Naive thymus-derived CD4-positive, alpha-beta T cell (primary cell): ENCODE measurements at regions not wholly inside any gene's neighbourhood (a gene's known extent, or its start where the extent isn't known, plus 50 kb on each side); places are given as distances from the start of the nearest gene placed in this dataset.

Experiments
- ATAC-seq: fragments of 150-1000 bp; cut with Tn5 transposase; 2 replicates; pipeline ENCODE4 v1.10.0; 2021; ENCODE audit warnings: mild to moderate bottlenecking, moderate library complexity
- CTCF ChIA-PET: fragments of 350-600 bp; sonication (Branson Sonifier 250); formaldehyde crosslinking; loops from one replicate; lab custom pipeline; 2021; ENCODE audit warnings: antibody characterized with exemption; lab: Charles Lee
- POLR2A ChIA-PET: fragments of 350-600 bp; sonication (Branson Sonifier 250); formaldehyde crosslinking; loops from one replicate; lab custom pipeline; 2021; ENCODE audit warnings: antibody characterized with exemption, inconsistent platforms; lab: Charles Lee
- DNase-seq, 9 donors: peaks; one replicate each; pipeline versions ENCODE4 v3.0.0 to v3.0.0-alpha.2; 2020 to 2022; ENCODE audit warnings: mixed read lengths in 1 of 9
- H3K27ac ChIP-seq: one replicate; pipeline ENCODE4 v1.7.0; 2013; ENCODE audit warnings: mild to moderate bottlenecking, low read depth, low read length, moderate library complexity
- H3K27me3 ChIP-seq, 2 donors: one replicate each; pipeline ENCODE4 v1.7.0; 2013; ENCODE audit warnings: low read length in 2 of 2, mild to moderate bottlenecking in 2 of 2, moderate library complexity in 2 of 2; ENCODE audit not compliant: control insufficient read depth in 2 of 2, insufficient read depth in 2 of 2
- H3K36me3 ChIP-seq, 3 experiments: 1 replicate in 2 of 3; 2 replicates in 1 of 3; pipeline ENCODE4 v1.7.0; 2013; ENCODE audit warnings: low read length in 3 of 3, mild to moderate bottlenecking in 3 of 3, moderate library complexity in 1 of 3; ENCODE audit not compliant: insufficient read depth in 3 of 3, control insufficient read depth in 2 of 3
- H3K4me1 ChIP-seq, 2 donors: one replicate each; pipeline ENCODE4 v1.7.0; 2013; ENCODE audit warnings: low read length in 2 of 2, mild to moderate bottlenecking in 2 of 2, moderate library complexity in 1 of 2; ENCODE audit not compliant: control insufficient read depth in 2 of 2, insufficient read depth in 2 of 2
- H3K4me3 ChIP-seq: 2 replicates; pipeline ENCODE4 v1.7.0; 2013; ENCODE audit warnings: mild to moderate bottlenecking, low read length
- H3K9me3 ChIP-seq, 3 experiments: 1 replicate in 2 of 3; 2 replicates in 1 of 3; pipeline ENCODE4 v1.7.0; 2013; ENCODE audit warnings: low read length in 3 of 3; ENCODE audit not compliant: control insufficient read depth in 2 of 3
- H3K27ac Mint-ChIP-seq, 9 donors: one replicate each; pipeline ENCODE4 v1.8.0; 2020 to 2022; ENCODE audit warnings: mixed read lengths in 9 of 9, mild to moderate bottlenecking in 8 of 9, moderate library complexity in 5 of 9, inconsistent platforms in 2 of 9
- H3K27me3 Mint-ChIP-seq, 5 donors: one replicate each; pipeline ENCODE4 v1.8.0; 2021 to 2022; ENCODE audit warnings: mixed read lengths in 5 of 5, mild to moderate bottlenecking in 1 of 5
- H3K36me3 Mint-ChIP-seq, 5 donors: one replicate each; pipeline ENCODE4 v1.8.0; 2020 to 2022; ENCODE audit warnings: mixed read lengths in 5 of 5, mild to moderate bottlenecking in 3 of 5, inconsistent platforms in 1 of 5
- H3K4me1 Mint-ChIP-seq, 7 donors: one replicate each; pipeline ENCODE4 v1.8.0; 2020 to 2022; ENCODE audit warnings: mixed read lengths in 7 of 7, mild to moderate bottlenecking in 3 of 7, inconsistent platforms in 1 of 7
- H3K4me3 Mint-ChIP-seq, 10 donors: one replicate each; pipeline ENCODE4 v1.8.0; 2020 to 2022; ENCODE audit warnings: mild to moderate bottlenecking in 10 of 10, mixed read lengths in 10 of 10, moderate library complexity in 6 of 10, inconsistent platforms in 2 of 10
- H3K9me3 Mint-ChIP-seq, 11 donors: one replicate each; pipeline ENCODE4 v1.8.0; 2020 to 2022; ENCODE audit warnings: mixed read lengths in 11 of 11, mild to moderate bottlenecking in 4 of 11, inconsistent platforms in 1 of 11, moderate library complexity in 1 of 11
- intact Hi-C, 2 donors: fragments of 100-400 bp; cut with micrococcal nuclease; formaldehyde crosslinking; loops; one replicate each; pipeline ENCODE4 v1.15.1; 2023

DNA sequence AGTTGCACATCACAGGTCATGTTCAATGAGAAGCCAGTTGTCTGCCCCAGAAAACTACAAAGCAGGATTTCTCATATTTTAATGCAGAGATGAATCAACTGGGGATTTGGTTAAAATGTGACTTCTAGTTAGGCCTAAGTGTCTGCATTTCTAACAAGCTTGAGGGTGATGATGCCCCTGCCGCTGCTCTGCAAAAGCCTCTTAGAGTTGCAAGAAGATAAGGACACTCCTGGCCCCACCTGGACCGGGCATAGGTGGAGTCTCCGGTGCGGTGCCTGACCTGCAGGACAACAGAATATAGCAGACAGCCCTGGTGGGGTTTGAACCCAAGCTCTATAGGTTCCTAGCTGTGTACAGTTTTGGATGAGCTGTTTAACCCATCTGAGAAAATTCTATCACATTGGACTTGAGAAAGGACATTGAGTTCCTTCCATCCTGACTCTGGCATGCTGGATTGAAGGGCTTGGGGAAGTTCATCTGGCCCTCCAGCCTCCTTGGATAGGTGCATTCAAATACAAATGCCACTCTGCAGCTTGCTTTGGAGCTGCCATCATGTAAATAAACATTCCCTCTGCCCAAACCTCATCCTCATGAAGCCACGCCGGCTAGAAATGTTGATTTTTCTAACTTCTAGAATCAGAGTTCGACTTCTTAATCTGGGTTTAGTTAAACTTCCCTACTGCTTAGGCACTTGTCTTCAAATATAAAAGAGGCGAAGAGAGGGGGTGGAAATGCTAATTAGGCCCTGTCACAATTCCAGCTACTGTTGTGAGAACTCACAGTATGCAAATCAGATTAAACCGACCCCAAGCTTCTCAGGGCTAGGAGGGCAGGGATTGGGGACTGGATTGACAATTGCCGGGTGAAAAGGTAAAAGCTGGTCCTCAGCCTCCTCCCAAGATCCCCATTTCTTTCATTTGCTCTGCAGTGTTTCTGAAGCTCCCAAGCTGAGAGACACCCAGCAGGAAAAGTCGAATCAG lies 1225.6 kb downstream of the VRK1 start:
- no peak overlapping the region for H3K4me3 Mint-ChIP-seq
- peaks cover 0 to 3% (median 0%) of the 10 kb centered on the region in 5 donors for H3K27me3 Mint-ChIP-seq
- no peak for DNase-seq
- ATAC-seq = no peak
- CTCF ChIA-PET = interaction anchor here (0.9 to 1.7 kb wide), 2 partner anchors 45 to 223 kb away, joined by 3 to 4 read pairs; no protein-coding TSS in a partner anchor
- Histone ChIP-seq H3K4me3 (no peak overlapping the region), H3K4me1 (peaks cover 0 to 29% of the 10 kb centered on the region in 2 donors), H3K27me3 (no peaks in the 10 kb centered on the region), H3K36me3 (no peaks in the 10 kb centered on the region), H3K9me3 (no peaks in the 10 kb centered on the region), H3K27ac (no peak overlapping the region)
- H3K9me3 Mint-ChIP-seq = peaks cover 0 to 9% (median 0%) of the 10 kb centered on the region in 11 donors
- peaks cover 11 to 54% (median 32%) of the 10 kb centered on the region in 7 donors for H3K4me1 Mint-ChIP-seq
- intact Hi-C loops = no loop called here
- POLR2A ChIA-PET = interaction anchor here (0.6 to 1.3 kb wide), 3 partner anchors 10 to 314 kb away, joined by 3 read pairs; no protein-coding TSS in a partner anchor
- peaks cover 0 to 6% (median 0%) of the 10 kb centered on the region in 5 donors for H3K36me3 Mint-ChIP-seq
- H3K27ac Mint-ChIP-seq = peak overlapping the region in 1 of 9 donors; percentile 31

DNA sequence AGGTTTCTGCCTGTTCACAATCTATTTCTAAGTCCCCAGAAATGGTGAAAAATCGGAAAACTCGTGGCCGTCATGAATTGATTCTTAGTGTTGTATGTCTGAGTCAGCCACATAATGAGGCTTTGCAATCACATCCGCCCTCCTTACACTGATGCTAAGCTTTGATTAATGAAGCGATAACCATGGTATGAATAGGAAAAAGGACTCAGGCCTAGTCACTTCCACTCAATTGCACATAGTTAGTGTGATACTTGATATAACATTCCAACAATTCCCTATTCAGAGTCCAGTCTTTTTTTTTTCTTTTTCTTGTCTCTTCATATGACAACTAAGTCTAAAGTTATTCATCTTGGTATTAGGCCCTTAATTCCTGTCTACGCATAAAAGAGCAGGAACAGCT lies 1231.0 kb downstream of the VRK1 start:
- H3K9me3 ChIP-seq = no peaks in the 10 kb centered on the region
- H3K27me3 Mint-ChIP-seq = peaks cover 0 to 3% (median 0%) of the 10 kb centered on the region in 5 donors
- H3K4me3 ChIP-seq = no peak overlapping the region
- peaks cover 0 to 18% (median 5%) of the 10 kb centered on the region in 7 donors for H3K4me1 Mint-ChIP-seq
- H3K27ac ChIP-seq = no peak overlapping the region
- no peaks in the 10 kb centered on the region for H3K36me3 ChIP-seq
- ATAC-seq (no peak), DNase-seq (no peak)
- H3K36me3 Mint-ChIP-seq = peaks cover 0 to 11% (median 7%) of the 10 kb centered on the region in 5 donors
- H3K4me3 Mint-ChIP-seq = no peak overlapping the region
- intact Hi-C loops = no loop called here
- H3K9me3 Mint-ChIP-seq = peaks cover 5 to 35% (median 9%) of the 10 kb centered on the region in 11 donors
- H3K27ac Mint-ChIP-seq = no peak overlapping the region
- POLR2A ChIA-PET = interaction anchor here (0.6 to 0.7 kb wide), 2 partner anchors 20 to 71 kb away, joined by 3 to 7 read pairs; no protein-coding TSS in a partner anchor
- CTCF ChIA-PET = interaction anchor here (1.2 kb wide), 1 partner anchor 92 kb away, joined by 3 read pairs; no protein-coding TSS in a partner anchor
- H3K27me3 ChIP-seq = no peaks in the 10 kb centered on the region
- H3K4me1 ChIP-seq = no peaks in the 10 kb centered on the region

- no peak overlapping the region for H3K4me3 ChIP-seq
- Mint-ChIP-seq H3K27ac (peak overlapping the region in 2 of 9 donors; percentile 20 to 38), H3K27me3 (no peaks in the 10 kb centered on the region), H3K36me3 (peaks cover 0 to 8% (median 5%) of the 10 kb centered on the region in 5 donors), H3K4me1 (peaks cover 0 to 10% (median 3%) of the 10 kb centered on the region in 7 donors), H3K9me3 (peaks cover 5 to 19% (median 7%) of the 10 kb centered on the region in 11 donors), H3K4me3 (no peak overlapping the region)
- intact Hi-C loops = no loop called here
- no peak for DNase-seq
- H3K36me3 ChIP-seq = no peaks in the 10 kb centered on the region
- ChIA-PET POLR2A (interaction anchor here (1.2 kb wide), 1 partner anchor 10 kb away, joined by 4 read pairs; no protein-coding TSS in a partner anchor), CTCF (no interaction called here)
- no peaks in the 10 kb centered on the region for H3K27me3 ChIP-seq
- no peaks in the 10 kb centered on the region for H3K9me3 ChIP-seq
- no peaks in the 10 kb centered on the region for H3K4me1 ChIP-seq
- no peak overlapping the region for H3K27ac ChIP-seq
- no peak for ATAC-seq
Measured at GRCh38 chr14:98035396-98035795, 1236.6 kb downstream of the BCL11B start.

DNA sequence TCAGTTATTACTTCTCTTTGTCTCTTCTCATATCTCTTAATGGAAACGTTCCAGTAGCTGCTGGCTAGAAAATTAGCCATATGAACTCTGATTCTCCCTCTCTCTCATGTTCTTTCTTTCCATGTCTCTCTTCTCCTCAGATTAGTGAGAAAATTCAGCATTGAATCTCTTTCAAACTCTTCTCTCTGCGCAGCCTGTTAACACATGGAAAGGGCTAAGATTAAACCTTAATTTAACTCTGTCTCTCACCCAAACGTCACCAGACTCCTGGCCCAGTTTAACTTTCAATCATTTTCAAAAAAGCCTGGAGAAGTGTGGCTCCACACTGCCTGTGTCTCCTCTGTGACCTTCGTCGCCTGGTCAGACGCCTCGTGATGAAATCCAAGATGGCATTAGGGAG lies 1234.2 kb downstream of the BCL11B start:
- Histone ChIP-seq H3K4me1 (peaks cover 0 to 6% of the 10 kb centered on the region in 2 donors), H3K27me3 (no peaks in the 10 kb centered on the region), H3K27ac (no peak overlapping the region), H3K9me3 (no peaks in the 10 kb centered on the region), H3K36me3 (no peaks in the 10 kb centered on the region), H3K4me3 (no peak overlapping the region)
- DNase-seq (no peak), ATAC-seq (no peak)
- Mint-ChIP-seq H3K27ac (no peak overlapping the region), H3K4me3 (no peak overlapping the region), H3K36me3 (peaks cover 0 to 4% (median 0%) of the 10 kb centered on the region in 5 donors), H3K4me1 (peaks cover 0 to 24% (median 13%) of the 10 kb centered on the region in 7 donors), H3K9me3 (peaks cover 0 to 15% (median 4%) of the 10 kb centered on the region in 11 donors), H3K27me3 (no peaks in the 10 kb centered on the region)
- CTCF ChIA-PET = no interaction called here
- intact Hi-C loops = loop anchor here in 1 of 2 donors (2.0 kb wide), 1 partner anchor 19 kb away; no protein-coding TSS in a partner anchor
- POLR2A ChIA-PET = interaction anchor here (0.7 kb wide), 1 partner anchor 478 kb away, joined by 3 read pairs; no protein-coding TSS in a partner anchor

DNA sequence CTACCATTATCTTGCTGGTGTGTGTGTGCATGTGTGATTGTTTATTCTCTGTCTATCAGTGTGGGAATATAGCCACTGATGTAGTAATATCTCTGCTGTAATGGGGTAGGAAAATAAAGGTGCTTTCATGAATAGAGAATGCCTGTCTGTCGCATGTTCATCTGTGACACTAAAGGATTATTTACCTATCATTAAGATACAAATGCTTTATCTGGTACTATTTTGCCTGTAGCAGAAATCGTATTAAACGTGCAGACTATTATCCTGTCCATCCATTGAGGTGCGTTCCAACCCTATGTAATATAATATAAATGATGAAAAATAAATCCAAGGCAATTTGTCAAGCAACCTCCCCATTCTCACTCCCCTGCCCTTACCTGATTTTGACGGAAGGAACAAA lies 1215.1 kb downstream of the BCL11B start:
- Histone ChIP-seq H3K9me3 (no peaks in the 10 kb centered on the region), H3K4me3 (no peak overlapping the region), H3K27ac (no peak overlapping the region), H3K36me3 (no peaks in the 10 kb centered on the region), H3K27me3 (no peaks in the 10 kb centered on the region), H3K4me1 (no peaks in the 10 kb centered on the region)
- Mint-ChIP-seq H3K36me3 (no peaks in the 10 kb centered on the region), H3K4me3 (no peak overlapping the region), H3K27me3 (no peaks in the 10 kb centered on the region), H3K9me3 (peaks cover 0 to 5% (median 0%) of the 10 kb centered on the region in 11 donors), H3K27ac (no peak overlapping the region), H3K4me1 (peaks cover 0 to 4% (median 0%) of the 10 kb centered on the region in 7 donors)
- ATAC-seq (no peak), DNase-seq (no peak)
- intact Hi-C loops = no loop called here
- CTCF ChIA-PET = no interaction called here
- POLR2A ChIA-PET = no interaction called here

GRCh38 chr14:98059106-98059505 lies 1212.9 kb downstream of the BCL11B start:
- no peaks in the 10 kb centered on the region for H3K9me3 ChIP-seq
- intact Hi-C loops = no loop called here
- no peaks in the 10 kb centered on the region for H3K27me3 ChIP-seq
- H3K4me1 ChIP-seq = no peaks in the 10 kb centered on the region
- no peak overlapping the region for H3K4me3 ChIP-seq
- POLR2A ChIA-PET = no interaction called here
- Mint-ChIP-seq H3K9me3 (peaks cover 0 to 9% (median 0%) of the 10 kb centered on the region in 11 donors), H3K4me3 (no peak overlapping the region), H3K27ac (peak overlapping the region in 1 of 9 donors; percentile 37), H3K4me1 (peaks cover 0 to 4% (median 0%) of the 10 kb centered on the region in 7 donors), H3K36me3 (peaks cover 0 to 4% (median 0%) of the 10 kb centered on the region in 5 donors), H3K27me3 (no peaks in the 10 kb centered on the region)
- ATAC-seq (no peak), DNase-seq (no peak)
- no peaks in the 10 kb centered on the region for H3K36me3 ChIP-seq
- CTCF ChIA-PET = no interaction called here
- H3K27ac ChIP-seq = no peak overlapping the region
